ENCODE measurements at regions not wholly inside any gene's neighbourhood (a gene's known extent, or its start where the extent isn't known, plus 50 kb on each side); places are given as distances from the start of the nearest gene placed in this dataset.
A peak's percentile ranks its signal among the peaks of the same experiment; 100 is the strongest.
"Not testable (repeated sequence)": the region's sequence is repeated elsewhere in the genome, so short reads cannot be mapped to it uniquely, and the experiment has no call there.

- intact Hi-C loops (cut with DNase I): no loop called here
- ATAC-seq (ENCODE audit: poor library complexity): no peak
These were observed 840.0 kb upstream of the B3GALT2 start for GRCh38 chr1:194026422-194026821.

GRCh38 chr1:194024659-194025058 lies 838.2 kb upstream of the B3GALT2 start:
- DNase-seq (no peak), ATAC-seq (ENCODE audit: poor library complexity) (peak; percentile 73)
- intact Hi-C loops (cut with DNase I): no loop called here

More at GRCh38 chr1:194026422-194026821, 840.0 kb upstream of the B3GALT2 start:
- DNase-seq: no peak

GRCh38 chr1:194014014-194014413 lies 827.6 kb upstream of the B3GALT2 start:
- intact Hi-C loops (cut with DNase I): no loop called here
- ATAC-seq (ENCODE audit: poor library complexity) (no peak), DNase-seq (no peak)

- ATAC-seq (ENCODE audit: poor library complexity) (no peak), DNase-seq (no peak)
- intact Hi-C loops (cut with DNase I): no loop called here
These were observed 827.1 kb upstream of the B3GALT2 start for GRCh38 chr1:194013561-194013960.

GRCh38 chr1:194004146-194004545 lies 817.7 kb upstream of the B3GALT2 start:
- no peak for ATAC-seq (ENCODE audit: poor library complexity)
- DNase-seq: no peak
- intact Hi-C loops (cut with DNase I): no loop called here

GRCh38 chr1:194001726-194002350 lies 815.4 kb upstream of the B3GALT2 start:
- DNase-seq; intact Hi-C loops (cut with DNase I); ATAC-seq (ENCODE audit: poor library complexity): not testable (repeated sequence)

GRCh38 chr1:193988885-193989284 lies 802.5 kb upstream of the B3GALT2 start:
- no peak for DNase-seq
- no peak for ATAC-seq (ENCODE audit: poor library complexity)
- intact Hi-C loops (cut with DNase I): no loop called here

- DNase-seq (no peak), ATAC-seq (ENCODE audit: poor library complexity) (no peak)
- intact Hi-C loops (cut with DNase I): no loop called here
These were observed 792.8 kb upstream of the B3GALT2 start for GRCh38 chr1:193979219-193979618.

GRCh38 chr1:193974286-193974798 lies 787.9 kb upstream of the B3GALT2 start:
- intact Hi-C loops (cut with DNase I): no loop called here
- no peak for ATAC-seq (ENCODE audit: poor library complexity)
- DNase-seq: no peak

- DNase-seq: no peak
- intact Hi-C loops (cut with DNase I): no loop called here
- ATAC-seq (ENCODE audit: poor library complexity): no peak
These were observed 787.0 kb upstream of the B3GALT2 start for GRCh38 chr1:193973428-193973827.

GRCh38 chr1:193971595-193971994 lies 785.2 kb upstream of the B3GALT2 start:
- intact Hi-C loops (cut with DNase I): no loop called here
- no peak for DNase-seq
- peak; percentile 74 for ATAC-seq (ENCODE audit: poor library complexity)

GRCh38 chr1:193960499-193960898 lies 774.1 kb upstream of the B3GALT2 start:
- intact Hi-C loops (cut with DNase I): loop anchor here (5.0 kb wide), 1 partner anchor 107 kb away; no protein-coding TSS in a partner anchor
- ATAC-seq (ENCODE audit: poor library complexity) (peak; percentile 84), DNase-seq (no peak)

GRCh38 chr1:193960040-193960439 lies 773.6 kb upstream of the B3GALT2 start:
- intact Hi-C loops (cut with DNase I): loop anchor here (5.0 kb wide), 1 partner anchor 107 kb away; no protein-coding TSS in a partner anchor
- DNase-seq (no peak), ATAC-seq (ENCODE audit: poor library complexity) (peak; percentile 71)

GRCh38 chr1:193957556-193958095 lies 771.2 kb upstream of the B3GALT2 start:
- intact Hi-C loops (cut with DNase I): no loop called here
- no peak for ATAC-seq (ENCODE audit: poor library complexity)
- no peak for DNase-seq

GRCh38 chr1:193952778-193953374 lies 766.5 kb upstream of the B3GALT2 start:
- peak; percentile 92 for ATAC-seq (ENCODE audit: poor library complexity)
- no peak for DNase-seq
- intact Hi-C loops (cut with DNase I): no loop called here

GRCh38 chr1:193951984-193952383 lies 765.6 kb upstream of the B3GALT2 start:
- ATAC-seq (ENCODE audit: poor library complexity) (peak; percentile 36), DNase-seq (no peak)
- intact Hi-C loops (cut with DNase I): no loop called here

- ATAC-seq (ENCODE audit: poor library complexity) (no peak), DNase-seq (no peak)
- intact Hi-C loops (cut with DNase I): no loop called here
These were observed 758.0 kb upstream of the B3GALT2 start for GRCh38 chr1:193944454-193944853.

- no peak for DNase-seq
- ATAC-seq (ENCODE audit: poor library complexity): no peak
- intact Hi-C loops (cut with DNase I): no loop called here
These were observed 753.8 kb upstream of the B3GALT2 start for GRCh38 chr1:193940176-193940575.

GRCh38 chr1:193939585-193939984 lies 753.2 kb upstream of the B3GALT2 start:
- DNase-seq (no peak), ATAC-seq (ENCODE audit: poor library complexity) (no peak)
- intact Hi-C loops (cut with DNase I): no loop called here

- intact Hi-C loops (cut with DNase I): no loop called here
- ATAC-seq (ENCODE audit: poor library complexity): no peak
These were observed 750.9 kb upstream of the B3GALT2 start for GRCh38 chr1:193937308-193937707.

More at GRCh38 chr1:193937308-193937707, 750.9 kb upstream of the B3GALT2 start:
- no peak for DNase-seq

Data from Right ventricle myocardium superior (tissue), 1 donor.